ENCODE measurements at regions not wholly inside any gene's neighbourhood (a gene's known extent, or its start where the extent isn't known, plus 50 kb on each side); places are given as distances from the start of the nearest gene placed in this dataset.

DNA sequence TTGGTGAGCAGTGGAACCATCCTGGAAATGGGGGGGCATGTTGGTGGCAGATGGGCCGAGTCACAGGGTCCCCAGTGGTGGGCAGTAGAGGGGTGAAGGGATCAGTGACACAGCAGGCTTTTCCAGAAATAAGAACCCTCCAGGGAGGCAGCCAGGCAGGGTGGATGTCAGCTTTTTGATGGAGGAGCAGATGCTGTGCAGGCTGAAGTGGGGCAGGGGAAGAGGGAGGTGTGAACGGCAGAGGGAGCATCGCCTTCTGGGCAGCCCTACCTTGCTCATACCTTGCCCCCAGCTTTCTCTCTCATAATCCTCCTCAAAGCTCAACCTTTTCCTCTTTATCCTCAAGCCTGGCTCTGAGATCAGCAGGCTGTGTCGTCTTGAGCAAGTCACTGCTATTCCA, 131.8 kb upstream of the IPO9 start:
- Histone ChIP-seq H3K9ac (ENCODE audit: low read length) (no peak overlapping the region), H3K4me1 (ENCODE audit: control insufficient read depth in 1 of 2, insufficient read depth in 2 of 2, low read length in 2 of 2) (no peaks in the 10 kb centered on the region), H3K4me2 (ENCODE audit: low read length) (no peak overlapping the region), H4K20me1 (ENCODE audit: insufficient read depth) (no peaks in the 10 kb centered on the region), H3K79me2 (ENCODE audit: insufficient read depth, low read length) (no peaks in the 10 kb centered on the region), H3K9me2 (ENCODE audit: insufficient read depth) (no peaks in the 10 kb centered on the region), H3K36me3 (ENCODE audit: control insufficient read depth in 1 of 2, insufficient read depth in 2 of 2, low read length in 2 of 2) (no peaks in the 10 kb centered on the region), H3K27ac (ENCODE audit: low read depth, low read length) (no peak overlapping the region), H3K4me3 (replicated peaks in 1 of 2; ENCODE audit: low read depth in 1 of 2, low read length in 2 of 2) (no peak overlapping the region), H3K27me3 (ENCODE audit: insufficient read depth, low read length) (no peaks in the 10 kb centered on the region), H2AFZ (ENCODE audit: low read depth, low read length, poor library complexity, severe bottlenecking) (no peak overlapping the region), H3K9me3 (ENCODE audit: control insufficient read depth in 1 of 2, insufficient read depth in 1 of 2, low read depth in 1 of 2, low read length in 2 of 2) (no peaks in the 10 kb centered on the region)
- no TSS peak for BruUV-seq (replicated peaks)
- ChIA-PET RAD21 (ENCODE audit: low non-redundant PET in 1 of 2, low total read pairs in 2 of 2, uncharacterized antibody in 2 of 2, unreplicated experiment in 2 of 2) (interaction anchor here in 1 of 2 experiments (0.6 kb wide), 1 partner anchor 49 kb away, joined by 4 read pairs; no protein-coding TSS in a partner anchor), CTCF (no interaction called here), POLR2A (interaction anchor here (0.6 kb wide), 1 partner anchor 157 kb away, joined by 3 read pairs; no protein-coding TSS in a partner anchor)
- intact Hi-C loops (cut with micrococcal nuclease), result no loop called here
- no peak for TF ChIP-seq ELF1 (IDR thresholded peaks at IDR 0.05; ENCODE audit: borderline replicate concordance, low read depth)
- no peak for TF ChIP-seq SIN3A (IDR thresholded peaks at IDR 0.05; ENCODE audit: low read depth)
- TF ChIP-seq, protein P1, sequence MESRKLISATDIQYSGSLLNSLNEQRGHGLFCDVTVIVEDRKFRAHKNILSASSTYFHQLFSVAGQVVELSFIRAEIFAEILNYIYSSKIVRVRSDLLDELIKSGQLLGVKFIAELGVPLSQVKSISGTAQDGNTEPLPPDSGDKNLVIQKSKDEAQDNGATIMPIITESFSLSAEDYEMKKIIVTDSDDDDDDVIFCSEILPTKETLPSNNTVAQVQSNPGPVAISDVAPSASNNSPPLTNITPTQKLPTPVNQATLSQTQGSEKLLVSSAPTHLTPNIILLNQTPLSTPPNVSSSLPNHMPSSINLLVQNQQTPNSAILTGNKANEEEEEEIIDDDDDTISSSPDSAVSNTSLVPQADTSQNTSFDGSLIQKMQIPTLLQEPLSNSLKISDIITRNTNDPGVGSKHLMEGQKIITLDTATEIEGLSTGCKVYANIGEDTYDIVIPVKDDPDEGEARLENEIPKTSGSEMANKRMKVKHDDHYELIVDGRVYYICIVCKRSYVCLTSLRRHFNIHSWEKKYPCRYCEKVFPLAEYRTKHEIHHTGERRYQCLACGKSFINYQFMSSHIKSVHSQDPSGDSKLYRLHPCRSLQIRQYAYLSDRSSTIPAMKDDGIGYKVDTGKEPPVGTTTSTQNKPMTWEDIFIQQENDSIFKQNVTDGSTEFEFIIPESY (IDR thresholded peaks at IDR 0.05; ENCODE audit: extremely low read depth, insufficient replicate concordance, low read length), result no peak
- no peak for TF ChIP-seq EZH2 (IDR thresholded peaks at IDR 0.05)
- no peak for TF ChIP-seq CEBPB (IDR thresholded peaks at IDR 0.05; ENCODE audit: low read depth)
- TF ChIP-seq ZNF274 (IDR thresholded peaks at IDR 0.05; ENCODE audit: low read depth, low read length), result no peak
- TF ChIP-seq, protein P2, sequence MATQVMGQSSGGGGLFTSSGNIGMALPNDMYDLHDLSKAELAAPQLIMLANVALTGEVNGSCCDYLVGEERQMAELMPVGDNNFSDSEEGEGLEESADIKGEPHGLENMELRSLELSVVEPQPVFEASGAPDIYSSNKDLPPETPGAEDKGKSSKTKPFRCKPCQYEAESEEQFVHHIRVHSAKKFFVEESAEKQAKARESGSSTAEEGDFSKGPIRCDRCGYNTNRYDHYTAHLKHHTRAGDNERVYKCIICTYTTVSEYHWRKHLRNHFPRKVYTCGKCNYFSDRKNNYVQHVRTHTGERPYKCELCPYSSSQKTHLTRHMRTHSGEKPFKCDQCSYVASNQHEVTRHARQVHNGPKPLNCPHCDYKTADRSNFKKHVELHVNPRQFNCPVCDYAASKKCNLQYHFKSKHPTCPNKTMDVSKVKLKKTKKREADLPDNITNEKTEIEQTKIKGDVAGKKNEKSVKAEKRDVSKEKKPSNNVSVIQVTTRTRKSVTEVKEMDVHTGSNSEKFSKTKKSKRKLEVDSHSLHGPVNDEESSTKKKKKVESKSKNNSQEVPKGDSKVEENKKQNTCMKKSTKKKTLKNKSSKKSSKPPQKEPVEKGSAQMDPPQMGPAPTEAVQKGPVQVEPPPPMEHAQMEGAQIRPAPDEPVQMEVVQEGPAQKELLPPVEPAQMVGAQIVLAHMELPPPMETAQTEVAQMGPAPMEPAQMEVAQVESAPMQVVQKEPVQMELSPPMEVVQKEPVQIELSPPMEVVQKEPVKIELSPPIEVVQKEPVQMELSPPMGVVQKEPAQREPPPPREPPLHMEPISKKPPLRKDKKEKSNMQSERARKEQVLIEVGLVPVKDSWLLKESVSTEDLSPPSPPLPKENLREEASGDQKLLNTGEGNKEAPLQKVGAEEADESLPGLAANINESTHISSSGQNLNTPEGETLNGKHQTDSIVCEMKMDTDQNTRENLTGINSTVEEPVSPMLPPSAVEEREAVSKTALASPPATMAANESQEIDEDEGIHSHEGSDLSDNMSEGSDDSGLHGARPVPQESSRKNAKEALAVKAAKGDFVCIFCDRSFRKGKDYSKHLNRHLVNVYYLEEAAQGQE (IDR thresholded peaks at IDR 0.05; ENCODE audit: low read depth), result no peak
- no peak for TF ChIP-seq TCF7L2 (IDR thresholded peaks at IDR 0.05; ENCODE audit: borderline replicate concordance, extremely low read depth, insufficient read depth, insufficient read length)
- TF ChIP-seq EZH2phosphoT487 (IDR thresholded peaks at IDR 0.05; ENCODE audit: borderline replicate concordance), result no peak
- no peak for TF ChIP-seq RAD21 (IDR thresholded peaks at IDR 0.05; ENCODE audit: low read depth)
- TF ChIP-seq SRF (IDR thresholded peaks at IDR 0.05; ENCODE audit: low read depth), result no peak
- no peak for TF ChIP-seq ZFX (IDR thresholded peaks at IDR 0.05)
- TF ChIP-seq JUND (IDR thresholded peaks at IDR 0.05), result no peak
- TF ChIP-seq, protein P3, sequence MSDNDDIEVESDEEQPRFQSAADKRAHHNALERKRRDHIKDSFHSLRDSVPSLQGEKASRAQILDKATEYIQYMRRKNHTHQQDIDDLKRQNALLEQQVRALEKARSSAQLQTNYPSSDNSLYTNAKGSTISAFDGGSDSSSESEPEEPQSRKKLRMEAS (IDR thresholded peaks at IDR 0.05), result no peak
- no peak for TF ChIP-seq POLR2A (IDR thresholded peaks at IDR 0.05; ENCODE audit: borderline replicate concordance, extremely low read depth, insufficient read depth, insufficient read length)
- no peak for TF ChIP-seq POLR2AphosphoS5 (IDR thresholded peaks at IDR 0.05; ENCODE audit: low read depth, low read length)
- no peak for ATAC-seq
- no peak for DNase-seq (ENCODE audit: low read depth, low spot score)
